ENCODE measurements at regions not wholly inside any gene's neighbourhood (a gene's known extent, or its start where the extent isn't known, plus 50 kb on each side); places are given as distances from the start of the nearest gene placed in this dataset.

- ChIA-PET CTCF (no interaction called here), POLR2A (no interaction called here)
These were observed 215.4 kb upstream of the PROX1 start for GRCh38 chr1:213772128-213773063.

GRCh38 chr1:213773975-213774374 is 213.8 kb upstream of the PROX1 start:
- intact Hi-C loops (cut with micrococcal nuclease; ENCODE audit: unreplicated experiment) = no loop called here

More at GRCh38 chr1:213772128-213773063, 215.4 kb upstream of the PROX1 start:
- Histone ChIP-seq H3K36me3 (ENCODE audit: control insufficient read depth, insufficient read depth, low read length) (no peaks in the 10 kb centered on the region), H3K9me3 (ENCODE audit: control insufficient read depth, insufficient read depth, low read depth, low read length) (no peaks in the 10 kb centered on the region), H3K27ac (ENCODE audit: low read length) (no peak overlapping the region), H3K4me1 (ENCODE audit: control insufficient read depth, insufficient read depth, low read length) (no peaks in the 10 kb centered on the region), H3K27me3 (ENCODE audit: control insufficient read depth, insufficient read depth, low read length) (peaks cover 6% of the 10 kb centered on the region; the same call in 1 of the 2 replicates), H3K4me3 (ENCODE audit: low read depth in 2 of 2, low read length in 2 of 2) (no peak overlapping the region)
- DNase-seq (ENCODE audit: low read depth, low spot score) (no peak), ATAC-seq (no peak)
- TF ChIP-seq POLR2AphosphoS5 (IDR thresholded peaks at IDR 0.05; ENCODE audit: low read depth, low read length) = no peak
- TF ChIP-seq, protein P1, sequence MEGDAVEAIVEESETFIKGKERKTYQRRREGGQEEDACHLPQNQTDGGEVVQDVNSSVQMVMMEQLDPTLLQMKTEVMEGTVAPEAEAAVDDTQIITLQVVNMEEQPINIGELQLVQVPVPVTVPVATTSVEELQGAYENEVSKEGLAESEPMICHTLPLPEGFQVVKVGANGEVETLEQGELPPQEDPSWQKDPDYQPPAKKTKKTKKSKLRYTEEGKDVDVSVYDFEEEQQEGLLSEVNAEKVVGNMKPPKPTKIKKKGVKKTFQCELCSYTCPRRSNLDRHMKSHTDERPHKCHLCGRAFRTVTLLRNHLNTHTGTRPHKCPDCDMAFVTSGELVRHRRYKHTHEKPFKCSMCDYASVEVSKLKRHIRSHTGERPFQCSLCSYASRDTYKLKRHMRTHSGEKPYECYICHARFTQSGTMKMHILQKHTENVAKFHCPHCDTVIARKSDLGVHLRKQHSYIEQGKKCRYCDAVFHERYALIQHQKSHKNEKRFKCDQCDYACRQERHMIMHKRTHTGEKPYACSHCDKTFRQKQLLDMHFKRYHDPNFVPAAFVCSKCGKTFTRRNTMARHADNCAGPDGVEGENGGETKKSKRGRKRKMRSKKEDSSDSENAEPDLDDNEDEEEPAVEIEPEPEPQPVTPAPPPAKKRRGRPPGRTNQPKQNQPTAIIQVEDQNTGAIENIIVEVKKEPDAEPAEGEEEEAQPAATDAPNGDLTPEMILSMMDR (IDR thresholded peaks at IDR 0.05) = no peak
- TF ChIP-seq TCF7L2 (IDR thresholded peaks at IDR 0.05; ENCODE audit: low read depth, low read length) = no peak
- no peak for TF ChIP-seq SIN3A (IDR thresholded peaks at IDR 0.05; ENCODE audit: borderline replicate concordance, insufficient read depth, low read depth, low read length)
- TF ChIP-seq, protein P2, sequence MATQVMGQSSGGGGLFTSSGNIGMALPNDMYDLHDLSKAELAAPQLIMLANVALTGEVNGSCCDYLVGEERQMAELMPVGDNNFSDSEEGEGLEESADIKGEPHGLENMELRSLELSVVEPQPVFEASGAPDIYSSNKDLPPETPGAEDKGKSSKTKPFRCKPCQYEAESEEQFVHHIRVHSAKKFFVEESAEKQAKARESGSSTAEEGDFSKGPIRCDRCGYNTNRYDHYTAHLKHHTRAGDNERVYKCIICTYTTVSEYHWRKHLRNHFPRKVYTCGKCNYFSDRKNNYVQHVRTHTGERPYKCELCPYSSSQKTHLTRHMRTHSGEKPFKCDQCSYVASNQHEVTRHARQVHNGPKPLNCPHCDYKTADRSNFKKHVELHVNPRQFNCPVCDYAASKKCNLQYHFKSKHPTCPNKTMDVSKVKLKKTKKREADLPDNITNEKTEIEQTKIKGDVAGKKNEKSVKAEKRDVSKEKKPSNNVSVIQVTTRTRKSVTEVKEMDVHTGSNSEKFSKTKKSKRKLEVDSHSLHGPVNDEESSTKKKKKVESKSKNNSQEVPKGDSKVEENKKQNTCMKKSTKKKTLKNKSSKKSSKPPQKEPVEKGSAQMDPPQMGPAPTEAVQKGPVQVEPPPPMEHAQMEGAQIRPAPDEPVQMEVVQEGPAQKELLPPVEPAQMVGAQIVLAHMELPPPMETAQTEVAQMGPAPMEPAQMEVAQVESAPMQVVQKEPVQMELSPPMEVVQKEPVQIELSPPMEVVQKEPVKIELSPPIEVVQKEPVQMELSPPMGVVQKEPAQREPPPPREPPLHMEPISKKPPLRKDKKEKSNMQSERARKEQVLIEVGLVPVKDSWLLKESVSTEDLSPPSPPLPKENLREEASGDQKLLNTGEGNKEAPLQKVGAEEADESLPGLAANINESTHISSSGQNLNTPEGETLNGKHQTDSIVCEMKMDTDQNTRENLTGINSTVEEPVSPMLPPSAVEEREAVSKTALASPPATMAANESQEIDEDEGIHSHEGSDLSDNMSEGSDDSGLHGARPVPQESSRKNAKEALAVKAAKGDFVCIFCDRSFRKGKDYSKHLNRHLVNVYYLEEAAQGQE (IDR thresholded peaks at IDR 0.05; ENCODE audit: insufficient read depth in 1 of 2, low read depth in 2 of 2, low read length in 1 of 2) = no peak
- intact Hi-C loops (cut with micrococcal nuclease; ENCODE audit: unreplicated experiment) (no loop called here), in situ Hi-C loops (cut with HindIII; ENCODE audit: low pct_unique_long_range_greater_than_20kb, low sequenced_read_pairs) (no loop called here)
- no TSS peak for BruUV-seq (replicated peaks)

More at GRCh38 chr1:213773975-213774374, 213.8 kb upstream of the PROX1 start:
- ChIA-PET POLR2A (no interaction called here), CTCF (no interaction called here)
- no peak for TF ChIP-seq POLR2AphosphoS5 (IDR thresholded peaks at IDR 0.05; ENCODE audit: low read depth, low read length)
- TF ChIP-seq, protein P2 (IDR thresholded peaks at IDR 0.05; ENCODE audit: insufficient read depth in 1 of 2, low read depth in 2 of 2, low read length in 1 of 2) = no peak
- ATAC-seq (no peak), DNase-seq (ENCODE audit: low read depth, low spot score) (no peak)
- H3K27ac ChIP-seq (ENCODE audit: low read length) = no peak overlapping the region
- H3K36me3 ChIP-seq (ENCODE audit: control insufficient read depth, insufficient read depth, low read length) = no peaks in the 10 kb centered on the region
- BruUV-seq (replicated peaks) = no TSS peak
- H3K4me1 ChIP-seq (ENCODE audit: control insufficient read depth, insufficient read depth, low read length) = no peaks in the 10 kb centered on the region
- peaks cover 6% of the 10 kb centered on the region; the same call in 1 of the 2 replicates for H3K27me3 ChIP-seq (ENCODE audit: control insufficient read depth, insufficient read depth, low read length)
- no peaks in the 10 kb centered on the region for H3K9me3 ChIP-seq (ENCODE audit: control insufficient read depth, insufficient read depth, low read depth, low read length)
- H3K4me3 ChIP-seq (ENCODE audit: low read depth in 2 of 2, low read length in 2 of 2) = no peak overlapping the region
- in situ Hi-C loops (cut with HindIII; ENCODE audit: low pct_unique_long_range_greater_than_20kb, low sequenced_read_pairs) = no loop called here

Data from Panc1 (cell line).